ENCODE measurements at regions not wholly inside any gene's neighbourhood (a gene's known extent, or its start where the extent isn't known, plus 50 kb on each side); places are given as distances from the start of the nearest gene placed in this dataset.

- no peak overlapping the region for H2BK5ac ChIP-seq (ENCODE audit: low read depth, low read length, poor library complexity, severe bottlenecking)
- H2BK15ac ChIP-seq (ENCODE audit: low read depth, low read length), result no peak overlapping the region
- dilution Hi-C loops (cut with HindIII; ENCODE audit: low sequenced_read_pairs, unreplicated experiment), result no loop called here
- H4K8ac ChIP-seq (ENCODE audit: low read depth in 2 of 2, low read length in 2 of 2), result no peak overlapping the region
- intact Hi-C loops (cut with micrococcal nuclease), result no loop called here
- H3K4me2 ChIP-seq (ENCODE audit: low read depth, low read length), result no peak overlapping the region
- H3K4ac ChIP-seq (ENCODE audit: low read depth, low read length), result no peak overlapping the region
- H3K36me3 ChIP-seq (ENCODE audit: control insufficient read depth, insufficient read depth, low read length), result no peaks in the 10 kb centered on the region
- H3K79me1 ChIP-seq (ENCODE audit: low read depth in 1 of 2, low read length in 2 of 2), result no peaks in the 10 kb centered on the region
- no peaks in the 10 kb centered on the region for H3K4me1 ChIP-seq (ENCODE audit: control insufficient read depth, insufficient read depth, low read length)
- no peak overlapping the region for H3K18ac ChIP-seq (ENCODE audit: low read depth, low read length)
- H3K14ac ChIP-seq (replicated peaks; ENCODE audit: low read depth, low read length), result no peak overlapping the region
- H3K23ac ChIP-seq (ENCODE audit: low read depth, low read length), result no peak overlapping the region
- no peak overlapping the region for H4K91ac ChIP-seq (ENCODE audit: insufficient read depth, low read depth, low read length)
- no peak overlapping the region for H3K27ac ChIP-seq (ENCODE audit: insufficient read depth, low read length)
- ChIA-PET POLR2A (ENCODE audit: unreplicated experiment) (no interaction called here), CTCF (no interaction called here)
- no peak overlapping the region for H3K9ac ChIP-seq (ENCODE audit: low read depth, low read length)
- H3K27me3 ChIP-seq (ENCODE audit: control insufficient read depth, insufficient read depth, low read length), result no peaks in the 10 kb centered on the region
- no peak for DNase-seq
- peaks cover 47% of the 10 kb centered on the region for H3K9me3 ChIP-seq (ENCODE audit: control insufficient read depth, insufficient read depth, low read length)
- H2BK120ac ChIP-seq (ENCODE audit: low read depth, low read length), result no peak overlapping the region
- no peak for TF ChIP-seq MAFK (IDR thresholded peaks at IDR 0.05; ENCODE audit: low read depth, low read length)
- no peak for TF ChIP-seq USF2 (IDR thresholded peaks at IDR 0.05; ENCODE audit: low read depth, low read length)
- TF ChIP-seq ELK1 (IDR thresholded peaks at IDR 0.05; ENCODE audit: borderline replicate concordance, low read depth, low read length), result no peak
- no peak for TF ChIP-seq CEBPB (IDR thresholded peaks at IDR 0.05; ENCODE audit: low read depth, low read length)
- TF ChIP-seq MXI1 (IDR thresholded peaks at IDR 0.05; ENCODE audit: borderline replicate concordance, low read depth, low read length), result no peak
- no peak for TF ChIP-seq FOS (IDR thresholded peaks at IDR 0.05; ENCODE audit: low read depth, low read length)
- no peak for TF ChIP-seq RAD21 (IDR thresholded peaks at IDR 0.05; ENCODE audit: low read length)
- H2AK9ac ChIP-seq (replicated peaks; ENCODE audit: low read depth, low read length, poor library complexity), result no peak overlapping the region
- BruUV-seq (replicated peaks), result no TSS peak
- no peak overlapping the region for H3K56ac ChIP-seq (ENCODE audit: extremely low read depth, insufficient read depth, low read length)
- H2AK5ac ChIP-seq (ENCODE audit: low read depth, low read length), result no peak overlapping the region
- no peak overlapping the region for H4K5ac ChIP-seq (ENCODE audit: low read depth, low read length)
- 6% methylated on average over 3 of the region's 13 CpGs; no CpG with 5 or more reads in 1 of the 2 experiments for WGBS, 2 experiments (ENCODE audit: extremely low coverage in 2 of 2, insufficient read length in 1 of 2)
- H2BK20ac ChIP-seq (ENCODE audit: low read depth, low read length), result no peak overlapping the region
- H3K4me3 ChIP-seq (ENCODE audit: insufficient read depth, low read depth, low read length), result no peak overlapping the region
- H4K20me1 ChIP-seq (ENCODE audit: insufficient read depth, low read length), result no peaks in the 10 kb centered on the region
- ATAC-seq (ENCODE audit: low read depth), result no peak
- in situ Hi-C loops (cut with MboI; ENCODE audit: low sequenced_read_pairs), result no loop called here
- no peaks in the 10 kb centered on the region for H3K9me1 ChIP-seq (ENCODE audit: insufficient read depth, low read length)
- no peak overlapping the region for H2AFZ ChIP-seq (replicated peaks; ENCODE audit: low read length, poor library complexity)
These were observed 1457.0 kb downstream of the BRD1 start for GRCh38 chr22:48370508-48371325.

All from IMR-90 (cell line).